ENCODE measurements at regions not wholly inside any gene's neighbourhood (a gene's known extent, or its start where the extent isn't known, plus 50 kb on each side); places are given as distances from the start of the nearest gene placed in this dataset.
"Not testable (repeated sequence)": the region's sequence is repeated elsewhere in the genome, so short reads cannot be mapped to it uniquely, and the experiment has no call there.

- DNase-seq (ENCODE audit: low read depth) = no peak
- TF ChIP-seq CTCF (IDR thresholded peaks at IDR 0.05; ENCODE audit: control insufficient read depth, insufficient read depth, low read depth, low read length, missing control alignments) = no peak
- H3K4me3 ChIP-seq (ENCODE audit: control insufficient read depth, low read depth, low read length) = no peak overlapping the region
Measured at GRCh38 chr6:68211242-68211795, 423.8 kb upstream of the ADGRB3 start.

DNA sequence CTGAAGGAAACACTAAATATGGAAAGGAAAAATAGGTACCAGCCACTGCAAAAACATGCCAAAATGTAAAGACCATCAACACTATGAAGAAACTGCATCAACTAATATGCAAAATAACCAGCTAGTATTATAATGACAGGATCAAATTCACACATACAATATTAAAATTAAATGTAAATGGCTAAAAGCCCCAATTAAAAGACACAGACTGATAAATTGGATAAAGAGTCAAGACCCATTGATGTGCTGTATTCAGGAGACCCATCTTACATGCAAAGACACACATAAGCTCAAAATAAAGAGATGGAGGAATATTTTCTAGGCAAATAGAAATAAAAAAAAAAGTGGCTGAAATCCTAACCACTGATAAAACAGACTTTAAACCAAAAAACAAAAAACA lies 427.5 kb upstream of the ADGRB3 start:
- DNase-seq (ENCODE audit: low read depth); H3K4me3 ChIP-seq (ENCODE audit: control insufficient read depth, low read depth, low read length): not testable (repeated sequence)

DNA sequence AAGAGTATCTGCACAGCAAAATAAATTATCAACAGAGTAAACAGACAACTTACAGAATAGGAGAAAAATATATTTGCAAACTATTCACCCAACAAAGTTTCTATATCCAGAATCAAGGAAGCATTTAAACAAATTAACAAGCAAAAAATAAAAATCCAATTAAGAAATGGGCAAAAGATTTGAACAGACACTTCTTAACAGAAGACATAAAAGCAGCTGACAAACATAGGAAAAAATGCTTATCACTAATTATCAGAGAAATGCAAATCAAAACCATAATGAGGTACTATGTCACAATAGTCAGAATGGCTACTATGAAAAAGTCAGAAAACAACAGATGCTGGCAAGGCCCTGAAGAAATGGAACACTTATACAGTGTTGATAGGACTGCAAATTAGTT lies 434.2 kb upstream of the ADGRB3 start:
- no peak for DNase-seq (ENCODE audit: low read depth)
- H3K4me3 ChIP-seq (ENCODE audit: control insufficient read depth, low read depth, low read length) = no peak overlapping the region
- no peak for TF ChIP-seq CTCF (IDR thresholded peaks at IDR 0.05; ENCODE audit: control insufficient read depth, insufficient read depth, low read depth, low read length, missing control alignments)

DNA sequence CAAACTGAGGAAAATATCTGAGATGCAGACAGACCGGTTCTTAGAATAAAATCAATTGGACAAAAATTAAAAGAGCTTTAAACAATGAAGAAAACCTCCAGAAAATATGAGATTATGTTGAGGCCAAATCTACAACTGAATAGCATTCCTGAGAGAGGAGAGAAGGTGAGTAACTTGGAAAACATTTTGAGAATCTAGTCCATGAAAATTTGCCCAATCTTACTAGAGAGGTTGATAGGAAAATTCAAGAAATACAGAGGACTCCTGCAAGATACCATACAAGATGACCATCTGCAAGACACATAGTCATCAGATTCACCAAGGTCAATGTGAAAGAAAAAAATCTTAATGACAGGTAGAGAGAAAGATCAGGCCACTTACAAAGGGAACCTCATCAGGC lies 437.7 kb upstream of the ADGRB3 start:
- DNase-seq (ENCODE audit: low read depth) = no peak
- H3K4me3 ChIP-seq (ENCODE audit: control insufficient read depth, low read depth, low read length) = no peak overlapping the region
- no peak for TF ChIP-seq CTCF (IDR thresholded peaks at IDR 0.05; ENCODE audit: control insufficient read depth, insufficient read depth, low read depth, low read length, missing control alignments)

GRCh38 chr6:68196645-68197044 lies 438.4 kb upstream of the ADGRB3 start:
- DNase-seq (ENCODE audit: low read depth) = no peak
- no peak for TF ChIP-seq CTCF (IDR thresholded peaks at IDR 0.05; ENCODE audit: control insufficient read depth, insufficient read depth, low read depth, low read length, missing control alignments)
- H3K4me3 ChIP-seq (ENCODE audit: control insufficient read depth, low read depth, low read length) = no peak overlapping the region

GRCh38 chr6:68195753-68196152 lies 439.3 kb upstream of the ADGRB3 start:
- DNase-seq (ENCODE audit: low read depth); H3K4me3 ChIP-seq (ENCODE audit: control insufficient read depth, low read depth, low read length): not testable (repeated sequence)

DNA sequence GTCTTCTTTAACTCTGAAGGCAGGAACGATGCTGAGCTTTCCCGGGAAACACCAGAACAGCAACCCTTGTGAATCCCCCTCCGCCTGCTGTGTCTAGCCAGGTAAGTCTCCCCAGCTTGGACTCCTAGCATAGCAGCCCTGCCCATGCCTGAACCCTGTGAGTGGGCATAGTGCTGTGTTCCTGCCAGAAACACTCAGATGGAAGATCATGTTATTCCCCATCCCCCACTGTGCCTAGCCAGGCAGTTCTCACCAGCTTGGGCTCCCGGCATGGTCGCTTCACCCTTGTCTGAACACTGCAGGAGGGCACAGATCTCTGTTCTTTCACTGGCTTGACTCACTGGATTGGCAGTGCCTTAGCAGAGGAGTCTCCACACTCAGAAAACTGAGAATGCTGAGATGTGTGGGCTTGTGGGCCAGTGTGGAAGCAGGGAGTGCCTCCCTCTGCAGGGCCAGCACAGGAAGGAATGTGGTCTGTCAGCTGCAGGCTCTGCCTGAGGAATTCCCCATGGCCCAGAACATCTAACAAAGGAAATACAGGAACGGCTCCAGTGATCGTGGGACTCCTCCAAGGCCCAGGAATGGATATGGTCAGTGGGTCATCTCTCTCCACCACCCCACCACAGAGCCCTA lies 440.1 kb upstream of the ADGRB3 start:
- no peak for TF ChIP-seq CTCF (IDR thresholded peaks at IDR 0.05; ENCODE audit: control insufficient read depth, insufficient read depth, low read depth, low read length, missing control alignments)
- H3K4me3 ChIP-seq (ENCODE audit: control insufficient read depth, low read depth, low read length) = no peak overlapping the region
- DNase-seq (ENCODE audit: low read depth) = no peak

GRCh38 chr6:68192988-68193387 lies 442.1 kb upstream of the ADGRB3 start:
- H3K4me3 ChIP-seq (ENCODE audit: control insufficient read depth, low read depth, low read length) = no peak overlapping the region
- DNase-seq (ENCODE audit: low read depth) = no peak
- TF ChIP-seq CTCF (IDR thresholded peaks at IDR 0.05; ENCODE audit: control insufficient read depth, insufficient read depth, low read depth, low read length, missing control alignments) = no peak

All from AG09309 (cell line).